Right atrium auricular region (tissue), 2 donors: ENCODE measurements at regions not wholly inside any gene's neighbourhood (a gene's known extent, or its start where the extent isn't known, plus 50 kb on each side); places are given as distances from the start of the nearest gene placed in this dataset.
"Not testable (repeated sequence)": the region's sequence is repeated elsewhere in the genome, so short reads cannot be mapped to it uniquely, and the experiment has no call there.

ENCODE experiments used
- DNase-seq: peaks from one replicate; pipeline ENCODE4 v3.0.0-alpha.2; 2019; ENCODE audit warnings: low spot score
- H3K27ac ChIP-seq, 2 donors: fragments of 200-600 bp; sonication (generic); 1 replicate in 1 of 2; 2 replicates in 1 of 2; pipeline ENCODE4 v1.5.1; 2016 to 2019
- H3K27me3 ChIP-seq, 2 donors: fragments of 200-600 bp; sonication (generic); one replicate each; pipeline versions ENCODE4 v1.5.1 to v1.6.0; 2017 to 2019
- H3K36me3 ChIP-seq: fragments of 200-600 bp; sonication (generic); one replicate; pipeline ENCODE4 v1.5.1; 2016
- H3K4me1 ChIP-seq, 2 donors: fragments of 200-600 bp; sonication (generic); one replicate each; pipeline versions ENCODE4 v1.5.1 to v1.6.0; 2017 to 2019
- H3K4me3 ChIP-seq, 2 donors: fragments of 200-600 bp; sonication (generic); 1 replicate in 1 of 2; 2 replicates in 1 of 2; pipeline ENCODE4 v1.5.1; 2017 to 2019; ENCODE audit warnings: mild to moderate bottlenecking in 1 of 2, moderate library complexity in 1 of 2
- H3K9me3 ChIP-seq, 2 donors: fragments of 200-600 bp; sonication (generic); one replicate each; pipeline ENCODE4 v1.5.1; 2019
- CTCF ChIP-seq, 2 donors: fragments of 200-600 bp; sonication (generic); IDR thresholded peaks; one replicate each; pipeline ENCODE4 v1.5.1; 2019; ENCODE audit warnings: antibody characterized with exemption in 2 of 2

GRCh38 chr14:106625186-106625585 lies 1098.8 kb downstream of the TMEM121 start:
- Histone ChIP-seq H3K9me3 (no peaks in the 10 kb centered on the region), H3K27ac (no peak overlapping the region), H3K27me3 (no peaks in the 10 kb centered on the region), H3K4me3 (no peak overlapping the region), H3K36me3 (no peaks in the 10 kb centered on the region), H3K4me1 (no peaks in the 10 kb centered on the region)
- TF ChIP-seq CTCF (IDR thresholded peaks at IDR 0.05) = no peak
- DNase-seq = no peak

- H3K27me3 ChIP-seq, H3K4me1 ChIP-seq, H3K9me3 ChIP-seq, DNase-seq, H3K4me3 ChIP-seq, H3K36me3 ChIP-seq, H3K27ac ChIP-seq: not testable (repeated sequence)
These were observed 1100.1 kb downstream of the TMEM121 start for GRCh38 chr14:106626469-106626868.

GRCh38 chr14:106626942-106627588 lies 1100.7 kb downstream of the TMEM121 start:
- H3K27ac ChIP-seq, H3K4me1 ChIP-seq, DNase-seq, H3K36me3 ChIP-seq, H3K4me3 ChIP-seq, H3K27me3 ChIP-seq, H3K9me3 ChIP-seq: not testable (repeated sequence)
- peak in 1 of 2 donors; percentile 44 for TF ChIP-seq CTCF (IDR thresholded peaks at IDR 0.05)

- H3K4me1 ChIP-seq = no peaks in the 10 kb centered on the region
- no peaks in the 10 kb centered on the region for H3K36me3 ChIP-seq
- DNase-seq = no peak
- no peaks in the 10 kb centered on the region for H3K27me3 ChIP-seq
- H3K4me3 ChIP-seq = no peak overlapping the region
- H3K27ac ChIP-seq = no peak overlapping the region
- no peak for TF ChIP-seq CTCF (IDR thresholded peaks at IDR 0.05)
- H3K9me3 ChIP-seq = no peaks in the 10 kb centered on the region
These were observed 1105.5 kb downstream of the TMEM121 start for GRCh38 chr14:106631879-106632278.

- Histone ChIP-seq H3K27ac (no peak overlapping the region), H3K4me3 (no peak overlapping the region), H3K36me3 (no peaks in the 10 kb centered on the region), H3K27me3 (no peaks in the 10 kb centered on the region), H3K4me1 (no peaks in the 10 kb centered on the region), H3K9me3 (no peaks in the 10 kb centered on the region)
- no peak for TF ChIP-seq CTCF (IDR thresholded peaks at IDR 0.05)
- no peak for DNase-seq
These were observed 1107.3 kb downstream of the TMEM121 start for GRCh38 chr14:106633721-106634120.

- TF ChIP-seq CTCF (IDR thresholded peaks at IDR 0.05) = no peak
- Histone ChIP-seq H3K36me3 (no peaks in the 10 kb centered on the region), H3K27me3 (no peaks in the 10 kb centered on the region), H3K4me3 (no peak overlapping the region), H3K27ac (no peak overlapping the region), H3K4me1 (no peaks in the 10 kb centered on the region), H3K9me3 (no peaks in the 10 kb centered on the region)
- no peak for DNase-seq
These were observed 1109.2 kb downstream of the TMEM121 start for GRCh38 chr14:106635569-106635968.

GRCh38 chr14:106638786-106639452 lies 1112.5 kb downstream of the TMEM121 start:
- not testable (repeated sequence) for H3K9me3 ChIP-seq, H3K27me3 ChIP-seq, H3K4me3 ChIP-seq, DNase-seq, H3K27ac ChIP-seq, H3K36me3 ChIP-seq, H3K4me1 ChIP-seq
